Ovary (tissue), 3 donors: ENCODE measurements at regions not wholly inside any gene's neighbourhood (a gene's known extent, or its start where the extent isn't known, plus 50 kb on each side); places are given as distances from the start of the nearest gene placed in this dataset.

Experiments used
- POLR2A ChIP-seq: fragments of 450-650 bp; IDR thresholded peaks from one replicate; pipeline ENCODE4 v1.6.1; 2017; ENCODE audit warnings: antibody characterized with exemption, mild to moderate bottlenecking, moderate library complexity
- TF ChIP-seq, protein P1 (sequence below), 3 donors: fragments of 450-650 bp in 2 of 3; fragments of 200-600 bp in 1 of 3; IDR thresholded peaks; one replicate each; pipeline versions ENCODE4 v1.5.1 to v1.8.0; 2016 to 2022; ENCODE audit warnings: antibody characterized with exemption in 3 of 3, mild to moderate bottlenecking in 1 of 3
- donor health status: DM: no; HTN: no; CAD: no.

DNA sequence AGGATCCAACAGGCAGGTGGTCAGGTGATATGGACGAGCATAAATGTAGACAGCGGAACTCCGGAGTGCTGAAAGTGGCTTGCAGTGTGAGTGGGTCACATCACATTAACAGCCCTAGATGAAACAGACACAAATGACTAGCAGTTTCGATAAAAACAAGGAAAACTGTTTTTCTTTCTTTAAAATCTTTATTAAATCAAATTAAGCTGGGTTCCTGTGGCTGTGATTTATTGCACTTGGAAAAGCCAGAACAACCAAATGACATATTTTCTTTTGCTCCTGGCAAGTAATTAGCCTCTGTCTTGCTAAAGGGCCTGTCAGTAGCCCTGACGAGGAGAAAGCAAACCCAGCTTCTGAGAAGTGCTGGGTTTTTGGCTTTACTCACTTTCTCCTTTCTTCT, 152.9 kb upstream of the DDX18 start:
- TF ChIP-seq POLR2A = no peak
- TF ChIP-seq, protein P1, sequence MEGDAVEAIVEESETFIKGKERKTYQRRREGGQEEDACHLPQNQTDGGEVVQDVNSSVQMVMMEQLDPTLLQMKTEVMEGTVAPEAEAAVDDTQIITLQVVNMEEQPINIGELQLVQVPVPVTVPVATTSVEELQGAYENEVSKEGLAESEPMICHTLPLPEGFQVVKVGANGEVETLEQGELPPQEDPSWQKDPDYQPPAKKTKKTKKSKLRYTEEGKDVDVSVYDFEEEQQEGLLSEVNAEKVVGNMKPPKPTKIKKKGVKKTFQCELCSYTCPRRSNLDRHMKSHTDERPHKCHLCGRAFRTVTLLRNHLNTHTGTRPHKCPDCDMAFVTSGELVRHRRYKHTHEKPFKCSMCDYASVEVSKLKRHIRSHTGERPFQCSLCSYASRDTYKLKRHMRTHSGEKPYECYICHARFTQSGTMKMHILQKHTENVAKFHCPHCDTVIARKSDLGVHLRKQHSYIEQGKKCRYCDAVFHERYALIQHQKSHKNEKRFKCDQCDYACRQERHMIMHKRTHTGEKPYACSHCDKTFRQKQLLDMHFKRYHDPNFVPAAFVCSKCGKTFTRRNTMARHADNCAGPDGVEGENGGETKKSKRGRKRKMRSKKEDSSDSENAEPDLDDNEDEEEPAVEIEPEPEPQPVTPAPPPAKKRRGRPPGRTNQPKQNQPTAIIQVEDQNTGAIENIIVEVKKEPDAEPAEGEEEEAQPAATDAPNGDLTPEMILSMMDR (IDR thresholded peaks at IDR 0.05) = no peak
